K562 (cell line): ENCODE measurements at regions not wholly inside any gene's neighbourhood (a gene's known extent, or its start where the extent isn't known, plus 50 kb on each side); places are given as distances from the start of the nearest gene placed in this dataset.
"Not testable (repeated sequence)": the region's sequence is repeated elsewhere in the genome, so short reads cannot be mapped to it uniquely, and the experiment has no call there.

Experiments used
- CCNT2 ChIP-seq: IDR thresholded peaks from 2 replicates; pipeline ENCODE4 v1.6.1; 2011; ENCODE audit warnings: borderline replicate concordance, low read depth, mild to moderate bottlenecking, moderate library complexity, mixed read lengths, low read length; ENCODE audit not compliant: insufficient read length; ENCODE audit errors: extremely low read depth
- CTCF ChIP-seq, 3 experiments: IDR thresholded peaks in 2 of 3; conservative IDR thresholded peaks in 1 of 3; 2 replicates each; pipeline ENCODE4 v1.5.1; 2011 to 2012; ENCODE audit warnings: low read length in 3 of 3, mild to moderate bottlenecking in 3 of 3, control low read depth in 2 of 3, improper control_type of control experiment in 1 of 3, inconsistent platforms in 1 of 3, low read depth in 1 of 3, mixed read lengths in 1 of 3, moderate library complexity in 1 of 3; ENCODE audit not compliant: insufficient read depth in 2 of 3
- EZH2 ChIP-seq: IDR thresholded peaks from 2 replicates; pipeline ENCODE4 v1.6.1; 2012; ENCODE audit warnings: low read depth, mild to moderate bottlenecking, inconsistent platforms, low read length, borderline replicate concordance
- GABPA ChIP-seq: fragments of 200-800 bp; sonication (Bioruptor generic); conservative IDR thresholded peaks from 2 replicates; pipeline ENCODE4 v1.6.1; 2016; ENCODE audit warnings: low read depth, missing genetic modification characterization, missing compliant biosample characterization
- HDAC2 ChIP-seq: fragments of 450-650 bp; IDR thresholded peaks from 2 replicates; pipeline ENCODE4 v1.6.1; 2016; ENCODE audit warnings: mild to moderate bottlenecking
- HMGXB4 ChIP-seq: sonication (generic); formaldehyde crosslinking; IDR thresholded peaks from 2 replicates; pipeline ENCODE4 v1.8.1; 2023; ENCODE audit warnings: mild to moderate bottlenecking, missing genetic modification reagents
- POLR2A ChIP-seq: fragments of 450-650 bp; conservative IDR thresholded peaks from 2 replicates; pipeline ENCODE4 v1.6.1; 2016
- STAG1 ChIP-seq: sonication (generic); formaldehyde crosslinking; IDR thresholded peaks from 2 replicates; pipeline ENCODE4 v1.5.0; 2020; ENCODE audit warnings: missing genetic modification reagents, borderline replicate concordance
- TARDBP ChIP-seq: fragments of 450-650 bp; IDR thresholded peaks from 2 replicates; pipeline ENCODE4 v1.6.1; 2016
- THRB ChIP-seq: fragments of 450-650 bp; formaldehyde crosslinking; conservative IDR thresholded peaks from 2 replicates; pipeline ENCODE4 v1.4.0; 2022; ENCODE audit warnings: mild to moderate bottlenecking, missing genetic modification characterization
- ZNF384 ChIP-seq: IDR thresholded peaks from 2 replicates; pipeline ENCODE4 v1.6.1; 2012; ENCODE audit warnings: low read depth, low read length, improper control_type of control experiment

GRCh38 chr6:148641836-148642235 lies 105.0 kb upstream of the UST start:
- TF ChIP-seq ZNF384; EZH2; GABPA (tag); HDAC2; POLR2A; CCNT2; THRB (CRISPR knock-in tag); HMGXB4; TARDBP; CTCF (IDR thresholded peaks at IDR 0.05 in 2 of 3, conservative IDR thresholded peaks at IDR 0.05 in 1 of 3; ENCODE audit: insufficient read depth in 2 of 3, low read depth in 1 of 3, low read length in 3 of 3); STAG1 (CRISPR knock-in tag): not testable (repeated sequence)
